H9 (cell line): ENCODE measurements at regions not wholly inside any gene's neighbourhood (a gene's known extent, or its start where the extent isn't known, plus 50 kb on each side); places are given as distances from the start of the nearest gene placed in this dataset.
A peak's percentile ranks its signal among the peaks of the same experiment; 100 is the strongest.

Experiments used
- DNase-seq: peaks from one replicate; pipeline ENCODE4 v3.0.0-alpha.2; 2017
- H2AFZ ChIP-seq: one replicate; pipeline ENCODE4 v1.6.1; 2013; ENCODE audit warnings: mild to moderate bottlenecking, low read length, control low read depth, moderate library complexity
- H2AK5ac ChIP-seq: 2 replicates; pipeline ENCODE4 v1.6.1; 2013; ENCODE audit warnings: low read length, control low read depth, mixed read lengths; ENCODE audit not compliant: insufficient read length
- H2BK120ac ChIP-seq: one replicate; pipeline ENCODE4 v1.6.1; 2013; ENCODE audit warnings: low read depth, mild to moderate bottlenecking, low read length, control low read depth, inconsistent platforms; ENCODE audit not compliant: poor library complexity, severe bottlenecking
- H2BK12ac ChIP-seq: 2 replicates; pipeline ENCODE4 v1.6.1; 2013; ENCODE audit warnings: low read length, control low read depth, mixed read lengths, low read depth; ENCODE audit not compliant: insufficient read length
- H2BK15ac ChIP-seq: 2 replicates; pipeline ENCODE4 v1.6.1; 2013; ENCODE audit warnings: low read depth, low read length, control low read depth
- H2BK20ac ChIP-seq: one replicate; pipeline ENCODE4 v1.6.1; 2013; ENCODE audit warnings: low read depth, mild to moderate bottlenecking, low read length, control low read depth, inconsistent platforms; ENCODE audit not compliant: poor library complexity, severe bottlenecking
- H2BK5ac ChIP-seq: 2 replicates; pipeline ENCODE4 v1.6.1; 2013; ENCODE audit warnings: low read length, control low read depth, mixed read lengths; ENCODE audit not compliant: insufficient read length
- H3K14ac ChIP-seq: 2 replicates; pipeline ENCODE4 v1.6.1; 2013; ENCODE audit warnings: low read length, control low read depth; ENCODE audit not compliant: insufficient read depth
- H3K18ac ChIP-seq: 2 replicates; pipeline ENCODE4 v1.6.1; 2013; ENCODE audit warnings: low read depth, mild to moderate bottlenecking, mixed read lengths, low read length, control low read depth; ENCODE audit not compliant: insufficient read length
- H3K23ac ChIP-seq: 2 replicates; pipeline ENCODE4 v1.6.1; 2013; ENCODE audit warnings: low read length, control low read depth, mixed read lengths, low read depth; ENCODE audit not compliant: insufficient read length
- H3K23me2 ChIP-seq: 2 replicates; pipeline ENCODE4 v1.6.1; 2013; ENCODE audit warnings: low read depth, mild to moderate bottlenecking, mixed read lengths, low read length, control low read depth; ENCODE audit not compliant: insufficient read length, poor library complexity, severe bottlenecking
- H3K27ac ChIP-seq: 2 replicates; pipeline ENCODE4 v1.5.1; 2013; ENCODE audit warnings: low read length, control low read depth, mixed read lengths, low read depth; ENCODE audit not compliant: insufficient read length
- H3K27me3 ChIP-seq: 2 replicates; pipeline ENCODE4 v1.6.1; 2013; ENCODE audit warnings: low read length, control low read depth, inconsistent platforms; ENCODE audit not compliant: insufficient read depth
- H3K4ac ChIP-seq: 2 replicates; pipeline ENCODE4 v1.6.1; 2013; ENCODE audit warnings: low read depth, mild to moderate bottlenecking, control low read depth, inconsistent platforms, low read length, moderate library complexity
- H3K4me1 ChIP-seq: 2 replicates; pipeline ENCODE4 v1.6.1; 2013; ENCODE audit warnings: low read length, control low read depth, inconsistent platforms; ENCODE audit not compliant: insufficient read depth
- H3K4me2 ChIP-seq: 2 replicates; pipeline ENCODE4 v1.6.1; 2013; ENCODE audit warnings: low read length, control low read depth, mixed read lengths; ENCODE audit not compliant: insufficient read length, insufficient read depth
- H3K56ac ChIP-seq: 2 replicates; pipeline ENCODE4 v1.6.1; 2013; ENCODE audit warnings: low read depth, mild to moderate bottlenecking, mixed read lengths, low read length, control low read depth; ENCODE audit not compliant: insufficient read length
- H3K79me1 ChIP-seq: 2 replicates; pipeline ENCODE4 v1.6.1; 2013; ENCODE audit warnings: low read depth, mild to moderate bottlenecking, moderate library complexity, low read length, control low read depth, inconsistent platforms; ENCODE audit not compliant: insufficient read depth, poor library complexity, severe bottlenecking
- H3K79me2 ChIP-seq: 2 replicates; pipeline ENCODE4 v1.6.1; 2013; ENCODE audit warnings: low read length, control low read depth, inconsistent platforms; ENCODE audit not compliant: insufficient read depth
- H3K9ac ChIP-seq: 2 replicates; pipeline ENCODE4 v1.6.1; 2013; ENCODE audit warnings: low read length, control low read depth, mixed read lengths; ENCODE audit not compliant: insufficient read length; ENCODE audit errors: extremely low read depth
- H3K9me3 ChIP-seq: one replicate; pipeline ENCODE4 v1.6.1; 2013; ENCODE audit warnings: low read depth, low read length, inconsistent platforms; ENCODE audit not compliant: control insufficient read depth
- H3T11ph ChIP-seq: one replicate; pipeline ENCODE4 v1.6.1; 2013; ENCODE audit warnings: mild to moderate bottlenecking, low read length, control low read depth, inconsistent platforms
- H4K20me1 ChIP-seq: one replicate; pipeline ENCODE4 v1.6.1; 2013; ENCODE audit not compliant: control insufficient read depth, insufficient read length, insufficient read depth
- H4K5ac ChIP-seq: 2 replicates; pipeline ENCODE4 v1.6.1; 2013; ENCODE audit warnings: low read depth, mild to moderate bottlenecking, mixed read lengths, low read length, control low read depth; ENCODE audit not compliant: insufficient read length
- H4K8ac ChIP-seq: replicated peaks from 2 replicates; pipeline ENCODE4 v1.6.1; 2013; ENCODE audit warnings: low read length, control low read depth, mixed read lengths, low read depth; ENCODE audit not compliant: insufficient read length
- H4K91ac ChIP-seq: 2 replicates; pipeline ENCODE4 v1.6.1; 2013; ENCODE audit warnings: low read depth, mild to moderate bottlenecking, moderate library complexity, mixed read lengths, low read length, control low read depth; ENCODE audit not compliant: insufficient read length
- H3K27ac Mint-ChIP-seq, 3 experiments: 2 replicates in 2 of 3; 3 replicates in 1 of 3; pipeline ENCODE4 v1.8.0; 2020 to 2021; ENCODE audit warnings: mixed read lengths in 3 of 3, mild to moderate bottlenecking in 1 of 3, moderate library complexity in 1 of 3
- H3K27me3 Mint-ChIP-seq: 2 replicates; pipeline ENCODE4 v1.8.0; 2021; ENCODE audit warnings: low read depth, mild to moderate bottlenecking, moderate library complexity, mixed read lengths
- H3K36me3 Mint-ChIP-seq, 3 experiments: 2 replicates in 2 of 3; 3 replicates in 1 of 3; pipeline ENCODE4 v1.8.0; 2020 to 2021; ENCODE audit warnings: low read depth in 3 of 3, mixed read lengths in 3 of 3; ENCODE audit not compliant: insufficient read depth in 1 of 3
- H3K4me1 Mint-ChIP-seq, 2 experiments: 2 replicates each; pipeline ENCODE4 v1.8.0; 2020; ENCODE audit warnings: mixed read lengths in 2 of 2
- H3K4me3 Mint-ChIP-seq, 2 experiments: 2 replicates in 1 of 2; 3 replicates in 1 of 2; pipeline ENCODE4 v1.8.0; 2020 to 2021; ENCODE audit warnings: mild to moderate bottlenecking in 2 of 2, mixed read lengths in 2 of 2, moderate library complexity in 1 of 2
- H3K9me3 Mint-ChIP-seq, 2 experiments: 2 replicates in 1 of 2; 3 replicates in 1 of 2; pipeline ENCODE4 v1.8.0; 2020; ENCODE audit warnings: mild to moderate bottlenecking in 2 of 2, mixed read lengths in 2 of 2, moderate library complexity in 1 of 2
- CTCF ChIP-seq: fragments of 200-600 bp; sonication (generic); conservative IDR thresholded peaks from 3 replicates; pipeline ENCODE4 v1.8.0; 2021; ENCODE audit warnings: antibody characterized with exemption, mild to moderate bottlenecking
- WGBS: extraction: QIAGEN DNeasy Blood & Tissue Kit; methylation state at CpG from one replicate; pipeline ENCODE4 v1.1.7; 2013; ENCODE audit warnings: missing lambda C conversion rate, low lambda C conversion rate, mixed read lengths; ENCODE audit not compliant: insufficient read length; ENCODE audit errors: extremely low coverage; 5-methylcytosine and 5-hydroxymethylcytosine counted together

GRCh38 chr16:49058382-49058781 lies 223.3 kb downstream of the CBLN1 start:
- Mint-ChIP-seq H3K4me3 (no peak overlapping the region), H3K36me3 (no peaks in the 10 kb centered on the region), H3K4me1 (peaks cover 12 to 22% of the 10 kb centered on the region in 2 experiments), H3K27ac (no peak overlapping the region), H3K9me3 (no peaks in the 10 kb centered on the region), H3K27me3 (no peaks in the 10 kb centered on the region; the same call in 1 of the 2 replicates)
- WGBS, result no CpG with 5 or more reads among the region's 2 CpGs
- no peak overlapping the region for H2BK5ac ChIP-seq
- H3K79me2 ChIP-seq, result no peaks in the 10 kb centered on the region
- H2AK5ac ChIP-seq, result no peak overlapping the region
- H3K23me2 ChIP-seq, result no peaks in the 10 kb centered on the region
- no peaks in the 10 kb centered on the region for H4K20me1 ChIP-seq
- no peak overlapping the region for H3K18ac ChIP-seq
- H2BK12ac ChIP-seq, result no peak overlapping the region
- H3K9me3 ChIP-seq, result no peaks in the 10 kb centered on the region
- no peak overlapping the region for H3K56ac ChIP-seq
- H3K4me2 ChIP-seq, result no peak overlapping the region
- H3K9ac ChIP-seq, result no peak overlapping the region
- no peak overlapping the region for H2BK20ac ChIP-seq
- H3K79me1 ChIP-seq, result no peaks in the 10 kb centered on the region
- TF ChIP-seq CTCF, result peak; percentile 46
- H3K23ac ChIP-seq, result no peak overlapping the region
- no peak overlapping the region for H3K14ac ChIP-seq
- no peak overlapping the region for H2BK120ac ChIP-seq
- no peak overlapping the region for H3T11ph ChIP-seq
- H4K91ac ChIP-seq, result no peak overlapping the region
- no peak overlapping the region for H3K27ac ChIP-seq
- H4K8ac ChIP-seq, result no peak overlapping the region
- no peak for DNase-seq
- H4K5ac ChIP-seq, result no peak overlapping the region
- H2BK15ac ChIP-seq, result no peak overlapping the region
- peaks cover 6% of the 10 kb centered on the region; the same call in 1 of the 2 replicates for H3K4me1 ChIP-seq
- H2AFZ ChIP-seq, result no peak overlapping the region
- no peaks in the 10 kb centered on the region for H3K27me3 ChIP-seq
- no peak overlapping the region for H3K4ac ChIP-seq
